Left colon (tissue), 2 donors: ENCODE measurements at regions not wholly inside any gene's neighbourhood (a gene's known extent, or its start where the extent isn't known, plus 50 kb on each side); places are given as distances from the start of the nearest gene placed in this dataset.

Experiments
- ATAC-seq: fragments of 200-7000 bp; cut with Tn5 transposase; one replicate; pipeline ENCODE4 v1.9.1; 2020; ENCODE audit warnings: mild to moderate bottlenecking, moderate library complexity
- DNase-seq, 2 donors: peaks; one replicate each; pipeline ENCODE4 v3.0.0-alpha.2; 2020
- intact Hi-C, 2 donors: fragments of 100-400 bp; cut with DNase I in 1 of 2; cut with micrococcal nuclease in 1 of 2; formaldehyde crosslinking; loops; one replicate each; pipeline versions ENCODE4 v1.11.2 to v1.14.0; 2022; cut with DNase I, micrococcal nuclease
- donor health status: DM: no; HTN: no; CAD: no.
- donor health status: DM: yes; HTN: yes; CAD: no.

GRCh38 chrX:10074241-10074941 is 82.4 kb upstream of the CLCN4 start:
- intact Hi-C loops: no loop called here
- ATAC-seq: no peak
- no peak for DNase-seq

GRCh38 chrX:10076765-10077164 is 80.0 kb upstream of the CLCN4 start:
- no peak for ATAC-seq
- intact Hi-C loops: no loop called here
- DNase-seq: no peak

- intact Hi-C loops: no loop called here
- DNase-seq (no peak), ATAC-seq (no peak)
Observed at GRCh38 chrX:10077425-10078188, 79.2 kb upstream of the CLCN4 start.

DNA sequence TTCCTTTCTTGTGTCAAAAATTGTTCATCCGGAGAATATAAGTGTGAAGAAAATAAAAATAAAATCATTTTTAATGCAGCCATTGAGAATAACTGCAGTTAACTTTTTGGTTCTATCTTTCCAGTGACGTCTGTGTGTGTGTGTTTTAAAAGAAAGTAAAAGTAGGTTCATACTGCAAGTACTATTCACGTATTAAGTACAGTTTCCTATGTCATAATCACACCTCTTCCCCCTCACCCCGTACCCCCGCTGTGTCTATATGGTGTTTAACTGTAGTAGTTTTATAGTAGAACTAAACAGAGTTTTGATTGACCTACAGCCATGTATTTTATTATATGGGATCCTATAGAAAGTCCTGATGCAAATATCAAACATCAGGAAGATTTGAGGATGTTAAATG is 78.5 kb upstream of the CLCN4 start:
- no peak for DNase-seq
- no peak for ATAC-seq
- intact Hi-C loops: no loop called here

- DNase-seq (no peak), ATAC-seq (no peak)
- intact Hi-C loops: no loop called here
Observed at GRCh38 chrX:10079231-10079630, 77.5 kb upstream of the CLCN4 start.

DNA sequence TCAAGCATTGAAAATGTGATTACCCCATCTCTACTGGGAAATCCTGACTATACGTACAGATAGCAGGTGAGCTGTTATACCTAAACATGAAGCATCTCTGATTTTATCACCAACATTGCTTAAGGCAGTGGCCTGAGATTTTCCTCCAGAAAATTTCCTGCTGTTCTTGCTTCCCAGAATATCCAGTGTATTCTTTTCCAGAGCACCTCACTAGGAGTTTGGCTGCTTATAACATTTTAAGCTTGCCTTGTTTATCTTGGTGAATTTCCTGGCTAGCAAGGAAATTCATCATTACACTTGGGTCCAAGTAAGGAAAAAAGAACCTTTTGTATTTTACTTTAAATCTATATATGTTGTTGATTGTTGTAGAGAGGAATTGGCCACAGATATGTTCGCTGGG is 73.0 kb upstream of the CLCN4 start:
- no peak for DNase-seq
- intact Hi-C loops: no loop called here
- ATAC-seq: no peak

DNA sequence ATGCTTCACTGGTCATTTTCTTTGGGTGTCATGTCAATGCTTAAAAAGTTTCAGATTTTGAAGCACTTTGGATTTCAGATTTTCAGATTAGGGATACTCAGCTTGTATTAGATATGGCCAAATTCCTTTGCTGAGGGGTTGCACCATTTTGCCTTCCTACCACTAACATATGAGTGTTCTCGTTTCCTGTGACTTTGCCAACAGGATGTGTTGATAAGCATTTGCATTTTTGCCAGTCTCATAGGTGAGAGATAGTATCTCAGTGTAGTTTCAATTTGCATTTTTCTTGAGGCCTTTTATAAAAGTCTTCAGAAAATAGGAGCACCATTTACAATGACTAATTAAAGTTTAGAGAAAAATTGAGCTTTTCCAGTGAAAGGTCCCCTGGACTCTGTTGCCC is 71.6 kb upstream of the CLCN4 start:
- intact Hi-C loops: no loop called here
- ATAC-seq (no peak), DNase-seq (no peak)

DNA sequence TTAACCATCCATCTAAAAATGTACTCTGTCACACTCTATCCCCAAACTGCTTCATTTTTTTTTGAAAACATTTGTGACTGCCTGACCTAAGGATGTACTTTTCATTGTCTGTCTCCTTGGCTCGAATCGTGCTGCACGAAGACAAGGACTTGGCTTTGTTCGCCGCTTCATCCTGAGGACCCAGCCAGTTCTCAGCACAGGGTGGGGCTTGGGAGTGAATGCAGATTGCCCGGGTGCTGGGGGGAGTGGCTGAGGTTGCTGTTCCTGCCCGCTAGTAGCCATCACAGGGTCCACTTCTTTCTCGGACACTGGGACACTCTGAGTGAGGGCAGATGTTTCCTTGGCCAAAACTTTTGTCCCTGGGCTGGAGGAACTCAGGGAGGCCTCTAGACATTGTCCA is 70.1 kb upstream of the CLCN4 start:
- DNase-seq (no peak), ATAC-seq (no peak)
- intact Hi-C loops: no loop called here

DNA sequence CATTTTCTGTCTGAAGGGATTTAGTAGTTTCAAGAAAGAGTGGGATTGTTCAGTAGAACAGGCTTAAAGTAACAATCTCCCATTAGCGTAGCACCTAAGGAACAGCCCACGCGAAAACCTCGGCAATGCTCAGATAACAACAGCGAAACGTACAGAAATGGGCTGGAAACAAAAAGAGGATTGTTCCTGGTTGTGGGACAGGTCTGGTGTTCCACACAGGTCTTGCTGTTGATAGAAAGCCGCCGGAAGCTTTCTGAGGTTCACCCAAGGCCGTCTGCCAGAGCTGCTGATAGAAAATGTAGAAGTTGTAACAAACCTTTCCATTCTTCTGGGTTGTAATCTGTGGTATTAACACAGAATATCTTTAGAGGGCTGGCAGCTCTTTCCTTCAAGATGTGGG is 69.4 kb upstream of the CLCN4 start:
- intact Hi-C loops: no loop called here
- no peak for ATAC-seq
- DNase-seq: no peak

DNA sequence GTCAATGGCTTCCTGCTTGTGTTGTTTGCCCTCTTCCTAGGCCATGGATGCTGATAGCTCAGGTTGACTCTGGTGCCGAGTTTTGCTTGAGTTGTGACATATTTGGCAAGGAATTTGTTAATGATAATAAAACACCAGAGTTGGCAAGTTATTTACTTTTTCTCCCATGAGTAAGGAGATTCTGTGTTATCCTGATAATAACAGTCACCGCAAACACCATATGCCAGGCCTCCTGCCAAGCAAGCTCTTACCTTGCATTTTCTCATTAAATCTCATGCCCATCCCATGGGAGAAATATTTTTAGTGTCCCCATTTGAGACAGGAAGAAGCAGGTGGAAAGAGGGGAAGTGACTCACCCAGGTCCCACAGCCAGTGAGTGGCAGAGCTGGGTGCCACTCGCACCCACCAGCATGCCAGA is 67.4 kb upstream of the CLCN4 start:
- intact Hi-C loops: no loop called here
- ATAC-seq: no peak
- no peak for DNase-seq

- no peak for ATAC-seq
- no peak for DNase-seq
- intact Hi-C loops: no loop called here
Observed at GRCh38 chrX:10090319-10090718, 66.5 kb upstream of the CLCN4 start.

- DNase-seq (no peak), ATAC-seq (no peak)
- intact Hi-C loops: no loop called here
Observed at GRCh38 chrX:10095246-10095645, 61.5 kb upstream of the CLCN4 start.

DNA sequence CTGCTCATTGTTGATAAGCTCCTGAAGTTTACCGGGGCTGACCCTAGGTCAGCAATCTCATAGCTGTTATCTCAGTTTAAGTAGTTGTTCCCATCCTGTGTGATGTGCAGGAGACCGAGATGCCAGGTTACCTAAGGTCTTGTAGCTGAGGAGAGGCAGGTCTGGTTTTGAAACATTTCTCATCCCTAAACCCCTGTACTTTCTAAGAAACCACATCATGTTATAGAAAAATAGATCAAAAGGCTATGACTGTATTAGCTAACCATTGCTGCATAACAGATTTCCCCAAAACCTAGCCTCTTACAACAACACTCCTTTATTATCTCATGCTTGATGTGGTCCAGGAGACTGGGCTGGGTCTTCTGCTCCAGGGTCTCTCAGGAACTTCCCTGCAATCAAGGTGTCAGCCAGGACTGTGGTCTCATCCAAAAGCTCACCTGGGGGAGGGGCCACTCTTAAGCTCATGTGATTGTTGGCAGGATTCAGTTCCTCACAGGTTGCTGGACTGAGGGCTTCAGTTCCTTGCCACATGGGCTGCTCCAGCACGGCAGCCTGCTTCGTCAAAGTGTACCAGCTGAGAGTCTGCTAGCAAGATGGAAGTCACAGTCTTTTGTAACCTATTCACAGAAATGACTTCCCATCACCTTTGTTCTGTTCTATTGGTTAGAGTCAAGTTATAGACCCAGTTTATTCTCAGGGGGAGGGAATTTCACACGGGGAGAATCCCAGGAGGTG is 60.9 kb upstream of the CLCN4 start:
- ATAC-seq: no peak
- no peak for DNase-seq
- intact Hi-C loops: no loop called here

- DNase-seq (no peak), ATAC-seq (no peak)
- intact Hi-C loops: no loop called here
Observed at GRCh38 chrX:10098270-10098713, 58.5 kb upstream of the CLCN4 start.

DNA sequence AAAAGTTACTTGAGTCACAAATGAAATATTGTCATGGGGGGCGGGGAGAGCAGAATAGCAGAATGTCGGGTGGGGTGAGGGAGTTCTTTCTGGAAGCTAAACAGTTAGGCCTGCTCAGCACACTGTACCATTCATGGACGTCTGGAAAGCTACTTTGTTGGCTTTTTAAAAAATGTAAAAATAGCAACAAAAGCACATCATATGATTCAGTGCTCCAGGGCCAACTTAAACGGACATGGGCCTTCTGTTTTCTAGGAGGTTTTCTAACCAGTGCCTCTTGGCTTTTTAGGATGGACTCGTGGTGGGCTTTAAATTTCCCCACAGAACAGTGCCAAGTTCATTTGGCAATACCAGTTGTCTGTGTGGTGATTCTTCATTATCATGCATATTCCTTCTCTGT is 57.4 kb upstream of the CLCN4 start:
- DNase-seq (no peak), ATAC-seq (no peak)
- intact Hi-C loops: no loop called here

DNA sequence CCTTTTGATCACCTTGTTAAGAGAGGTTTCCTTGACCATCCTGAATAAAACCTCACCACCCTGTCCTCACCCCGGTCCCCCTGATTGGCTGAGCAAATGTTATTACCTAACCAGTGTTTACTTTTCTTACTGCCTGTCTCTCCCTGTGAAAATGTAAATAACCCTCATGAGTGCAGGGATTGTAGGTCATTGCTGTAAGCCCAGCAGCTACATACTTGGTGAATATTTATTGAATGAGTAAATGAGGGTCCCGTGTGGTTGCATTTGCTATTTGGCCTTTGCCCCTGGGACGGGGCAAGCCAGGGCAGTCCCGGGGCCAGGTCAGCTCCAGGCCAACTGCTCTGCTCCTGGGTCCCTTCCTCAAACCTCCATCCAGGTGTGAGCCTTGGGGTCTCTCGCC is 55.5 kb upstream of the CLCN4 start:
- ATAC-seq (peak; percentile 96), DNase-seq (no peak)
- intact Hi-C loops: no loop called here

DNA sequence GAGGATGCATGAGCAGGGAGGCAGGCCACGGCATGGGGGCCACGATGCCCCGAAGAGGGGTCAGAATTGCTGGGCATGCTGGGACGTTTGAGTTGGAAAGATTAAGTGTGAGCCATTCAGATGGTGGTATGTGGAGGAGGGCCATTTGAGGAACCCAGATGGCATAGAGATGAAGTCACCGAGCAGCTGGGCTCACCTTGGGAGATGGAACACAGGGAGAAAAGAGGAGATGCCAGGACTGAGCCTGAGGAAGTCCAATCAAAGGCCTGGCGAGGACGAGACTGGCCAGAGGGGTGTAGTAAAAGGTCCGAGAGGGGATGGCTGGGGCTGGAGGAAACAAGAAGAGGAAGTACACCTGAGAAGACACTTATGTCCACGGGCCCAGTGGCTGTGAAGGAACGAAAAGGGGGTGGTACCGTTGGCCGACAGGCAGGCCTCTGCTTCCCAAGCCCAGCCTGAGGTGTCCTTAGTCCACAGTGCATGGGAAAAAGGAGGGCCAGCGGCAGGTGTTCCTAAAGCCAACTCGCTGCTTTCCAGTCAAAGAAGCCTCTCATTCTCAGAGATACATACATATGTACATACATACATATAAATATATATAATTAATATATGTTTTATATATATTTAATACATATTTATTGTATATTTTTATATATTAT is 54.6 kb upstream of the CLCN4 start:
- intact Hi-C loops: no loop called here
- DNase-seq (no peak), ATAC-seq (no peak)

GRCh38 chrX:10103023-10103422 is 53.8 kb upstream of the CLCN4 start:
- DNase-seq (no peak), ATAC-seq (no peak)
- intact Hi-C loops: no loop called here

DNA sequence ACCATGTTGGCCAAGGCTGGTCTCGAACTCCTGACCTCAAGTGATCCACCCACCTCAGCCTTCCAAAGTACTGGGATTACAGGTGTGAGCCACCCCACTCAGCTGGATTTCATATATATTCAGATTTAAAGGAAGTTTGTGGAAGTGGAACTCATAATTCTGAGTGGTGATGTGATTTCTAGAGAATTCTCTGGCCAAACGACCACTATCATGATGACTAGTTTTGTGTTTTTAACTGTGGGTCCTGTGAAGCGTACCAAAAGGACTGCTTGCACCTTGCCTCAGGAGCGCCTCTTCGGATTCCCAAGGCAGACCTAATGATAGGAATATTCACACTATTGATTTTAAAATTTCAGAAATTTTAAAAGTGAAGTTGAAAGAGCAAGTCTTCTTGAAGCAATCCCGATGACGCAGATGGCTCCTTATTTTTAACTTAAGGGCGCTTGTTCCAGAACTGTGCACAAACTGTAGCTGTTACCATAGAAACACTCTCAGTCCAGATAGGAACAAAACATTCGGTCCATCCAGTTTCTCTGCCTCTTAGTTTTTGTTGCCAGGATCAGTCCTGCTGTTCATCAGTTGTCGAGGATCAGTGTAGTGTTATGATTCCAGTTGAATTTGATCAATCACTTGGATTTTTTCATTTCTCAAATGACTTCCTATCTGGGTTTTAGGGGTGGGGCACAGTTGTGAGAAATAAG is 51.7 kb upstream of the CLCN4 start:
- no peak for ATAC-seq
- DNase-seq: no peak
- intact Hi-C loops: loop anchor here in 1 of 2 donors (5.0 kb wide), 1 partner anchor 93 kb away; no protein-coding TSS in a partner anchor
